ENCODE measurements at regions not wholly inside any gene's neighbourhood (a gene's known extent, or its start where the extent isn't known, plus 50 kb on each side); places are given as distances from the start of the nearest gene placed in this dataset.

- TF ChIP-seq CTCF (conservative IDR thresholded peaks at IDR 0.05; ENCODE audit: low read length) (no peak), EZH2phosphoT487 (IDR thresholded peaks at IDR 0.05; ENCODE audit: borderline replicate concordance) (no peak)
Observed at GRCh38 chr11:127481391-127481790, 480.8 kb upstream of the KIRREL3 start.
